ENCODE measurements at regions not wholly inside any gene's neighbourhood (a gene's known extent, or its start where the extent isn't known, plus 50 kb on each side); places are given as distances from the start of the nearest gene placed in this dataset.

DNA sequence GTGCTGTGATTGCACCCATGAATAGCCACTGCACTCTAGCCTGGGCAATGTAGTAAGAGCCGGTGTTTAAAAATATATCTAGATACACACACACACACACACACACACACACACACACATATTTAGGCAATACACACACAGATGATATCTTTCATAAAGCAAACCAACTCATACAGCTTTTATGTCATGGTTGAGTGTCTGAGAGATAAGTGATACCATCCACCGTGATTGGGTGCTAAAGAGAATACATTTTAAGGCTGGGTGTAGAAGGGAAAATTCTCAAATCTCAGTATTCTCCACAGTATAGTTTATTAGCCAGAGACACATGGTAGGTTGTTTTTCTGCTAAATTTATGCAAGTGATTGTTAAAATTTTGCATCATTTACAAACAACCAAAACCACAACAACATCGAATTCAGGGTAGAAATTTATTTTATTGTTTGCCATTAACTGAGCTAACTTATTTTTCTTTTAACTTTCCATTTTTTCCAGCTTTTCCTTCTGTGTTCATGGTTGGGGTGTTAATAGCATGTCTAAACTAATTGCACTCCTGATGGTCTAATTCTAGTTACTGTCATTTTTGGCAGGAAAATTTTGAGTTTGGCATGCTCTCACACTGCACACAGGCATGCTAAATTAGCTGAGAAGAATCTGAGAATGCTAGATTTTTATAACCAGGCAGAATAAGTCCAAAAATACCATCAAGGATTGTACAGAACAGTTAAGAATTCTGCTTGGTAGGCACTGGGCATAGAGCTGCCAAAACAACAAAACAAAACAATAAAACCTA, 57.9 kb upstream of the SYPL1 start:
- no peak for DNase-seq
- Histone ChIP-seq H3K4me3 (ENCODE audit: low read depth, low read length) (no peak overlapping the region), H3K27ac (no peak overlapping the region), H3K27me3 (replicated peaks) (no peaks in the 10 kb centered on the region), H3K36me3 (replicated peaks) (no peaks in the 10 kb centered on the region)
- in situ Hi-C loops (cut with HindIII; ENCODE audit: low pct_ligation_motif_present, low sequenced_read_pairs): loop anchor here (25.0 kb wide), 1 partner anchor 108 kb away; no protein-coding TSS in a partner anchor
- TF ChIP-seq CTCF (IDR thresholded peaks at IDR 0.05; ENCODE audit: low read depth, low read length, missing control alignments): no peak

DNA sequence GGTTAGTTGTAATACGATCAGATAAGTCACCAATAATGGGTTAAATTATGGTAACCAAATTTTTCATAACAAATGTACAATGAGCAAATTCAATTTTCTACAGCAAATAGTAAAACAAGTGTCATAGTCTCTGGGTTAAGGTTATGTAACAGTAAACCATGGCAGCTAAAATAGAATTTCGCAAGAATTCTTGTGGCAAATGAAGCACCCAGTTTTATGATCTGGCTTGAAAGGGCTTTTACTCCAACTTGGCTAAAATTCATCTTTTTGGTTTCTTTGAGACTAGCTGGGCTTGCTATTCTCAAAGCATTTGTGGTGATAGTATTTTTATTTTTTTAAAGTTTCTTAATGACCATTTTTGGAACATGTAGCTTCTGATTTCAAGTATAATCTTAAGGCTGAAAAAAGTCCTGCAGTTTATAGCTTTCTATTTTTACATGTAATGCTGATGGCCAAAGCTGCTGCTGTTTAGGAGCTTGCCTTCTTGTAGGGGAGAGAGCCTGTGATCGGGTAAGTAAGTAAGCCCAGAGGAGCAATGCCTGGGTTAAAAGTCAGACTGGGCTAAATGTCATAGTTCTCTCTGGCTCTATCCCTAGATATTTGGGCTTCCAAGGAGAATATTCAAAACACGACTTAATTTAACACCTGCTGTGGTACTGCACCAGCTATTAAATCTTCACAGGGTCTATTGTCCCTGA, 55.5 kb upstream of the SYPL1 start:
- no peak for DNase-seq
- no peak for TF ChIP-seq CTCF (IDR thresholded peaks at IDR 0.05; ENCODE audit: low read depth, low read length, missing control alignments)
- in situ Hi-C loops (cut with HindIII; ENCODE audit: low pct_ligation_motif_present, low sequenced_read_pairs): loop anchor here (25.0 kb wide), 1 partner anchor 105 kb away; no protein-coding TSS in a partner anchor

DNA sequence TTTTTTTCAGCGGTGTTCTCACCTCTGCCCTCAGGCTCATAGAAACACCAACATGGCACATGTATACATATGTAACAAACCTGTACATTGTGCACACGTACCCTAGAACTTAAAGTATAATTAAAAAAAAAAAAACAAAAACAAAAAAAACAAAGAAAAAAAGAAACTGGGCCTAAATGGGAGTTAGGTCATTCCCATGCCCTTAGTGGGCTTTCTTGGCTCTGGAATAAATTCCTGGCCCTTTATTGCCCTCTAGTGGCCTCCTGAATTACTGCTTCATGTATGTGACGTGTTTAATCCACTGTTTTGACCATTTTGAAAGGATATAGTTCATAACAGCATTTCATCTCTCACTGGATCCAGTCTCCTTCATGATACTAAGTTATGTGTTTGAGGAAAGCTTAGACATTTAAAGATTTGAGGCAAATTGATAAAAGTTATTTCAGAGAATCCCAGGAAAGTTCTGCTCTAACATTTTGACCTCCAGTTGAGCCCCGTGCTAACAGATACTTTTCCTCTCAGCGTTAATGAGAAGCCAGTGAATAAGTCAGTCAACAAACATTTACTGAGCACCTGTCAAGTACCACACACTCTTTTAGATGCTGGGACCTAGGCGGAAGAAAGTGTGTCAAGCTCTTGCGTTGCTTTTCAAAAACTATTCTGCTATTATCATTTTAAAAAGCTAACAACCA, 54.7 kb upstream of the SYPL1 start:
- H3K36me3 ChIP-seq (replicated peaks): no peaks in the 10 kb centered on the region
- H3K4me3 ChIP-seq (ENCODE audit: low read depth, low read length): no peak overlapping the region
- in situ Hi-C loops (cut with HindIII; ENCODE audit: low pct_ligation_motif_present, low sequenced_read_pairs): loop anchor here (25.0 kb wide), 1 partner anchor 104 kb away; no protein-coding TSS in a partner anchor
- DNase-seq: peak; percentile 75
- peak; percentile 76 for TF ChIP-seq CTCF (IDR thresholded peaks at IDR 0.05; ENCODE audit: low read depth, low read length, missing control alignments)
- no peak overlapping the region for H3K27ac ChIP-seq
- no peaks in the 10 kb centered on the region for H3K27me3 ChIP-seq (replicated peaks)

More for the DNA sequence above, 55.5 kb upstream of the SYPL1 start:
- Histone ChIP-seq H3K36me3 (replicated peaks) (no peaks in the 10 kb centered on the region), H3K4me3 (ENCODE audit: low read depth, low read length) (no peak overlapping the region), H3K27ac (no peak overlapping the region), H3K27me3 (replicated peaks) (no peaks in the 10 kb centered on the region)

DNA sequence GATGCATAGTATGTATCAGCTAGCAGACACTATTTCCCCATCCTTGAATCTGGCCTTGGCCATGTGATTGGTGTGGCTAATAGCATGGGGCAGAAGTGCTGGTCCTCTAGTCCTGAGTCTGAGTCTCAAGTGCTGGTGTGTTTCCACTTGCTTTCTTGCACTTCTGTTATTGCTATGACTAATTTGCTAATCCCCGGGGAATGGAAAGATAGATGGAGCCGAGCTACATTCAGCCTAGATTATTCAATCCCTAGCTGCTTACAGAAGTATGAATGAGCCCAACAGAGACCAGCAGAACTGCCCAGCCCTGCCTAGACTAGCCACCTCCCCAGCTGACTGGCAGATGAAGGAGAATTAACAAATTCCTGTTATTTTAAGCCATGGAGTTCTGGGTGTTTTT, 53.2 kb upstream of the SYPL1 start:
- in situ Hi-C loops (cut with HindIII; ENCODE audit: low pct_ligation_motif_present, low sequenced_read_pairs): loop anchor here (25.0 kb wide), 1 partner anchor 103 kb away; no protein-coding TSS in a partner anchor
- Histone ChIP-seq H3K36me3 (replicated peaks) (no peaks in the 10 kb centered on the region), H3K4me3 (ENCODE audit: low read depth, low read length) (no peak overlapping the region), H3K27ac (no peak overlapping the region), H3K27me3 (replicated peaks) (no peaks in the 10 kb centered on the region)
- TF ChIP-seq CTCF (IDR thresholded peaks at IDR 0.05; ENCODE audit: low read depth, low read length, missing control alignments): no peak
- DNase-seq: peak; percentile 82

DNA sequence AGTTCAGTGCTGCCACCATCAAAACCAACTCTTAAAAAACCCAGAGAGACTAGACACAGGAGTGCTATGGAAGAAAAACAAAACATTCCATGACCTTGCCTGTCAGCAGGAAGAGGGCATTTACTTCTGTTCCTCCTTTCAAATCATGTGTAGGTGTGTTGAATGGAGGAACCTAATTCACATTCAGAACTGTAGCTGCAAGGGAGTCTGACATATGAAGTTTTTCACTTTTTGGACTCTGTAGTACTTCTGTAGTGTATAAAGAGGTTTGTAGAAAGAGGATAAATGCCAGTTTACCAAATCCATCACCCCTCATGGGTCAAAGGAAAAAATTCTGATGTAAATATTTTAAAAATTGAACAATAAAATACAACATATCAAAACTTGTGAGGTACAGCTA, 51.1 kb upstream of the SYPL1 start:
- TF ChIP-seq CTCF (IDR thresholded peaks at IDR 0.05; ENCODE audit: low read depth, low read length, missing control alignments): no peak
- Histone ChIP-seq H3K27me3 (replicated peaks) (no peaks in the 10 kb centered on the region), H3K4me3 (ENCODE audit: low read depth, low read length) (no peak overlapping the region), H3K27ac (no peak overlapping the region), H3K36me3 (replicated peaks) (no peaks in the 10 kb centered on the region)
- DNase-seq: no peak
- in situ Hi-C loops (cut with HindIII; ENCODE audit: low pct_ligation_motif_present, low sequenced_read_pairs): loop anchor here (25.0 kb wide), 1 partner anchor 101 kb away; no protein-coding TSS in a partner anchor

Data from brain microvascular endothelial cell (primary cell).